ENCODE measurements at regions not wholly inside any gene's neighbourhood (a gene's known extent, or its start where the extent isn't known, plus 50 kb on each side); places are given as distances from the start of the nearest gene placed in this dataset.

- DNase-seq (ENCODE audit: low read depth), result no peak
- no peak for TF ChIP-seq CTCF (IDR thresholded peaks at IDR 0.05; ENCODE audit: control insufficient read depth, insufficient read depth, low read depth, low read length, missing control alignments)
- no peak overlapping the region for H3K4me3 ChIP-seq (ENCODE audit: control insufficient read depth, low read depth, low read length)
Observed at GRCh38 chr17:14942526-14943190, 322.5 kb downstream of the PMP22 start.

DNA sequence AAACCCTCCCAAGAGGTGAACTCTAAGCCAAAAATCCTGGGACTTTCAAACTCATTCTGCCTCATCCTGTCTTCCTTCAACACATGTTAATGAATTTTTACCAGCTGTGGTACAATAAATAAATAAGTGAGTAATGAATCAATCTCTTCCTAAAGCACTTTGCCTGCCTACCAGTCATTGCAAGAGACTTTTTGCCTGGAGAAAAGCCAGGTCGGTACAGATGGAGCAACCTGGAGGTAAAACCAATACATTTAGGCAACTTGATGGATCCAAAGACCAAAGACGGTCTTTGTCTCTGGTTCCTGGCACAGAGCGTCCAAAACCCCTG, 324.2 kb downstream of the PMP22 start:
- TF ChIP-seq CTCF (IDR thresholded peaks at IDR 0.05; ENCODE audit: control insufficient read depth, insufficient read depth, low read depth, low read length, missing control alignments), result no peak
- H3K4me3 ChIP-seq (ENCODE audit: control insufficient read depth, low read depth, low read length), result no peak overlapping the region
- DNase-seq (ENCODE audit: low read depth), result no peak

GRCh38 chr17:14940108-14940937, 324.8 kb downstream of the PMP22 start:
- no peak overlapping the region for H3K4me3 ChIP-seq (ENCODE audit: control insufficient read depth, low read depth, low read length)
- DNase-seq (ENCODE audit: low read depth), result no peak
- TF ChIP-seq CTCF (IDR thresholded peaks at IDR 0.05; ENCODE audit: control insufficient read depth, insufficient read depth, low read depth, low read length, missing control alignments), result no peak

DNA sequence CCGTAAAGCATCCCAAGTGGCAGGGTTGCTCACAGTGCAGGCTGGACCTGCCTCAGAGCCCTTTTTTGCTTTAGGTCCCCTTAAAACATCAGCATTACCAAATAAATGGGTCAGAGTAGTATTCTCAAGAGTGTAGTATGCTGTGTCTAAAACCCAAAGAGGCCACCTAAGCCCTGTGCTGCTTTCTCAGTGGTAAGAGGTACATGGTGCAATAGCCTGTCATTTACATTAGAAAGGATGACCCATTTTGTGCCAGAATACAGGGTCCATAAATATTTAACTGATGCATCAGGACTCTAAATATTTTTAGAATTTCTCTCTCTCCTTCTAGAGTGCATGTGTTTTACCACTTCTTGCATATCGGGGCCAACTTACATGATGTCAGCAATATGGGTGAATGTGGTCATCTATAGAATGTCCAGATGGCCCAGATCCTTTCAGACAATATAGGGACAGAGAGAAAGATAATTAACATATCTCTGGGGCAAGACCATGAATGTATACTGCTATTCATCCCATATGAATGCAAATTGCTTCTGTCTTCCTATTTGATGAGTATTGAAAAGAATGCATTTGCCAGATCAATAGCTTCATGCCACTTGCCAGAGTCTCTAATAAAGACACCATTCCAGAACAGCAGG, 329.2 kb downstream of the PMP22 start:
- no peak for TF ChIP-seq CTCF (IDR thresholded peaks at IDR 0.05; ENCODE audit: control insufficient read depth, insufficient read depth, low read depth, low read length, missing control alignments)
- H3K4me3 ChIP-seq (ENCODE audit: control insufficient read depth, low read depth, low read length), result no peak overlapping the region
- no peak for DNase-seq (ENCODE audit: low read depth)

- DNase-seq (ENCODE audit: low read depth), result no peak
- no peak overlapping the region for H3K4me3 ChIP-seq (ENCODE audit: control insufficient read depth, low read depth, low read length)
- TF ChIP-seq CTCF (IDR thresholded peaks at IDR 0.05; ENCODE audit: control insufficient read depth, insufficient read depth, low read depth, low read length, missing control alignments), result no peak
Observed at GRCh38 chr17:14935139-14935841, 329.8 kb downstream of the PMP22 start.

DNA sequence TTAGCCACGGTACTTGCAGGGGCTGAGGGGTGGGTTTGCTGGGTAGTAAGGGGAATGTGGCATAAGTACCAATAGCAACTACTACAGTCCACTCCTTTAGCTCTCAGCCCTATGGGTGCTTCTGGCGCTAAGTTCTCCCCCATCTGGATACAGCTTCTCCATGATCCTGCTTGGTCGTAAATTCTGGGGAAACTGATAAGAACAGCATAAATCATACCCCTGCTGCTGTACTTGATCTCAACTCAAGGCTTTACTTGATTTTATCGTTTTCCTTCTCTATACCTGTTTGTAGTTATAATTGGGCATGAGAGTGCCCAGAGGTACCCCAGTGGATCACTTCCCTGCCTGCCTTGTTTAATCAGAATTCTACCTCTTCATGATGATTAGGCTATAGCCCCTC, 331.4 kb downstream of the PMP22 start:
- no peak for DNase-seq (ENCODE audit: low read depth)
- no peak overlapping the region for H3K4me3 ChIP-seq (ENCODE audit: control insufficient read depth, low read depth, low read length)
- no peak for TF ChIP-seq CTCF (IDR thresholded peaks at IDR 0.05; ENCODE audit: control insufficient read depth, insufficient read depth, low read depth, low read length, missing control alignments)
